GM12878 (cell line): ENCODE measurements at regions not wholly inside any gene's neighbourhood (a gene's known extent, or its start where the extent isn't known, plus 50 kb on each side); places are given as distances from the start of the nearest gene placed in this dataset.

Experiments
- ATAC-seq: fragments of 200-7000 bp; cut with Tn5 transposase; 3 replicates; pipeline ENCODE4 v1.9.1; 2020; ENCODE audit warnings: mild to moderate bottlenecking, moderate library complexity
- BruUV-seq: library from RNA; stranded (reverse); fragments of 400-500 nt; replicated peaks from 2 replicates; lab custom pipeline; 2021; lab: Mats Ljungman, UMichigan
- CTCF ChIA-PET: fragments of 300-600 bp; sonication (Branson Sonifier 250); formaldehyde crosslinking; extraction: SDS; loops from one replicate; lab custom pipeline; 2021; ENCODE audit warnings: inconsistent platforms; lab: Yijun Ruan, JAX
- POLR2A ChIA-PET: fragments of 350-600 bp; formaldehyde crosslinking; extraction: SDS; loops from one replicate; lab custom pipeline; 2021; ENCODE audit warnings: inconsistent platforms; lab: Charles Lee
- RAD21 ChIA-PET: fragments of 300-600 bp; sonication (Branson Sonifier 250); formaldehyde crosslinking; loops from one replicate; lab custom pipeline; 2023; ENCODE audit warnings: antibody characterized with exemption; ENCODE audit not compliant: unreplicated experiment; lab: Charles Lee
- SMC1A ChIA-PET: fragments of 300-600 bp; sonication (Branson Sonifier 250); formaldehyde crosslinking; loops from one replicate; lab custom pipeline; 2023; ENCODE audit not compliant: unreplicated experiment, uncharacterized antibody; lab: Charles Lee
- DNase-seq: peaks from one replicate; pipeline ENCODE4 v3.0.0-alpha.2; 2011; ENCODE audit warnings: low read depth, low spot score
- FAIRE-seq: peaks from 3 replicates; lab custom pipeline; 2011; peaks lifted over from hg19 to GRCh38; lab: Jason Lieb, UNC
- H2AFZ ChIP-seq: 2 replicates; pipeline ENCODE4 v1.6.0; 2011; ENCODE audit warnings: low read depth, low read length, control low read depth; ENCODE audit not compliant: control insufficient read depth
- H3K27ac ChIP-seq: 2 replicates; pipeline ENCODE4 v1.5.1; 2011; ENCODE audit warnings: control low read depth; ENCODE audit not compliant: control insufficient read depth, insufficient read depth
- H3K27me3 ChIP-seq, 2 experiments: replicated peaks in 1 of 2; 2 replicates each; pipeline versions ENCODE4 v1.6.0 to v1.6.1; 2011; ENCODE audit warnings: low read length in 1 of 2; ENCODE audit not compliant: control insufficient read depth in 2 of 2, insufficient read depth in 2 of 2
- H3K36me3 ChIP-seq, 2 experiments: 2 replicates each; pipeline ENCODE4 v1.5.1; 2011; ENCODE audit warnings: low read length in 1 of 2; ENCODE audit not compliant: control insufficient read depth in 2 of 2, insufficient read depth in 2 of 2
- H3K4me1 ChIP-seq: 2 replicates; pipeline ENCODE4 v1.6.1; 2011; ENCODE audit warnings: mild to moderate bottlenecking, low read length, moderate library complexity, mixed read lengths; ENCODE audit not compliant: control insufficient read depth, insufficient read depth
- H3K4me2 ChIP-seq: 2 replicates; pipeline ENCODE4 v1.6.0; 2011; ENCODE audit warnings: control low read depth; ENCODE audit not compliant: control insufficient read depth, insufficient read depth
- H3K4me3 ChIP-seq: fragments of 200-600 bp; sonication (generic); 2 replicates; pipeline ENCODE4 v1.5.1; 2016
- H3K79me2 ChIP-seq: 2 replicates; pipeline ENCODE4 v1.6.0; 2011; ENCODE audit warnings: low read length; ENCODE audit not compliant: control insufficient read depth, insufficient read depth
- H3K9ac ChIP-seq: 2 replicates; pipeline ENCODE4 v1.8.0; 2011; ENCODE audit warnings: low read length, control low read depth, mixed read lengths; ENCODE audit not compliant: control insufficient read depth, insufficient read depth
- H3K9me3 ChIP-seq: replicated peaks from 3 replicates; pipeline ENCODE4 v1.5.1; 2011; ENCODE audit warnings: mild to moderate bottlenecking, low read length; ENCODE audit not compliant: control insufficient read depth, insufficient read depth
- H4K20me1 ChIP-seq: 2 replicates; pipeline ENCODE4 v1.6.0; 2011; ENCODE audit not compliant: control insufficient read depth, insufficient read depth
- CHD2 ChIP-seq: IDR thresholded peaks from 2 replicates; pipeline ENCODE4 v1.6.1; 2011; ENCODE audit warnings: low read depth, low read length, improper control_type of control experiment, borderline replicate concordance
- HDAC6 ChIP-seq: fragments of 200-600 bp; sonication (generic); IDR thresholded peaks from one replicate; pipeline ENCODE4 v1.8.0; 2017; ENCODE audit warnings: antibody characterized with exemption; ENCODE audit not compliant: unreplicated experiment
- IRF3 ChIP-seq: fragments of 450-650 bp; IDR thresholded peaks from 2 replicates; pipeline ENCODE4 v1.6.1; 2014; ENCODE audit warnings: mild to moderate bottlenecking
- KDM1A ChIP-seq: fragments of 200-600 bp; sonication (generic); IDR thresholded peaks from 2 replicates; pipeline ENCODE4 v1.6.1; 2016; ENCODE audit warnings: borderline replicate concordance
- MTA2 ChIP-seq: fragments of 450-650 bp; IDR thresholded peaks from 2 replicates; pipeline ENCODE4 v1.6.1; 2016; ENCODE audit warnings: low read depth, mild to moderate bottlenecking, moderate library complexity
- WGBS: methylation state at CpG from one replicate; pipeline ENCODE4 v1.1.6; 2016; ENCODE audit warnings: low lambda C conversion rate; ENCODE audit not compliant: insufficient replicate concordance, insufficient coverage; ENCODE audit errors: missing lambda C conversion rate; 5-methylcytosine and 5-hydroxymethylcytosine counted together
- in situ Hi-C: fragments of 300-500 bp; cut with MboI; formaldehyde crosslinking; loops from 9 replicates; pipeline ENCODE4 v1.14.3; 2018; ENCODE audit warnings: mixed read lengths
- intact Hi-C: fragments of 100-400 bp; cut with micrococcal nuclease; formaldehyde crosslinking; loops from one replicate; pipeline ENCODE4 v1.14.2; 2022; ENCODE audit not compliant: unreplicated experiment
- TF ChIP-seq, protein P1 (sequence below): IDR thresholded peaks from 2 replicates; pipeline ENCODE4 v1.6.1; 2012; ENCODE audit warnings: low read depth, low read length, improper control_type of control experiment
- TF ChIP-seq, protein P2 (sequence below): IDR thresholded peaks from 2 replicates; pipeline ENCODE4 v1.6.1; 2011; ENCODE audit warnings: low read depth, mild to moderate bottlenecking, low read length, moderate library complexity, borderline replicate concordance; ENCODE audit errors: extremely low read depth
- TF ChIP-seq, protein P3 (sequence below): IDR thresholded peaks from 2 replicates; pipeline ENCODE4 v1.6.1; 2012; ENCODE audit warnings: low read length, inconsistent platforms
- TF ChIP-seq, protein P4 (sequence below): fragments of 450-650 bp; IDR thresholded peaks from 2 replicates; pipeline ENCODE4 v1.6.1; 2017; ENCODE audit warnings: borderline replicate concordance

GRCh38 chr10:3943695-3944257 is 158.8 kb upstream of the KLF6 start (continued):
- TF ChIP-seq, protein P1, sequence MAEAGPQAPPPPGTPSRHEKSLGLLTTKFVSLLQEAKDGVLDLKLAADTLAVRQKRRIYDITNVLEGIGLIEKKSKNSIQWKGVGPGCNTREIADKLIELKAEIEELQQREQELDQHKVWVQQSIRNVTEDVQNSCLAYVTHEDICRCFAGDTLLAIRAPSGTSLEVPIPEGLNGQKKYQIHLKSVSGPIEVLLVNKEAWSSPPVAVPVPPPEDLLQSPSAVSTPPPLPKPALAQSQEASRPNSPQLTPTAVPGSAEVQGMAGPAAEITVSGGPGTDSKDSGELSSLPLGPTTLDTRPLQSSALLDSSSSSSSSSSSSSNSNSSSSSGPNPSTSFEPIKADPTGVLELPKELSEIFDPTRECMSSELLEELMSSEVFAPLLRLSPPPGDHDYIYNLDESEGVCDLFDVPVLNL, result no peak

- CTCF ChIA-PET, result no interaction called here
Observed at GRCh38 chr10:3942937-3943489, 158.0 kb upstream of the KLF6 start.

More at GRCh38 chr10:3942937-3943489, 158.0 kb upstream of the KLF6 start:
- no peak overlapping the region for H3K4me2 ChIP-seq
- no peak overlapping the region for H2AFZ ChIP-seq
- DNase-seq (no peak), FAIRE-seq (no peak), ATAC-seq (no peak)
- H3K9ac ChIP-seq, result no peak overlapping the region
- no peak overlapping the region for H3K4me3 ChIP-seq
- H3K36me3 ChIP-seq, result no peaks in the 10 kb centered on the region
- no peaks in the 10 kb centered on the region for H3K27me3 ChIP-seq
- H3K79me2 ChIP-seq, result no peaks in the 10 kb centered on the region
- in situ Hi-C loops (no loop called here), intact Hi-C loops (no loop called here)
- BruUV-seq, result no TSS peak
- 73% methylated on average over 9 of the region's 9 CpGs for WGBS
- H3K9me3 ChIP-seq, result no peaks in the 10 kb centered on the region
- ChIA-PET SMC1A (interaction anchor here (1.0 kb wide), 1 partner anchor 62 kb away, joined by 3 read pairs; no protein-coding TSS in a partner anchor), RAD21 (no interaction called here), POLR2A (no interaction called here)
- H4K20me1 ChIP-seq, result no peaks in the 10 kb centered on the region
- no peak overlapping the region for H3K27ac ChIP-seq
- no peaks in the 10 kb centered on the region for H3K4me1 ChIP-seq
- no peak for TF ChIP-seq IRF3
- no peak for TF ChIP-seq KDM1A
- TF ChIP-seq MTA2, result no peak
- TF ChIP-seq, protein P2, sequence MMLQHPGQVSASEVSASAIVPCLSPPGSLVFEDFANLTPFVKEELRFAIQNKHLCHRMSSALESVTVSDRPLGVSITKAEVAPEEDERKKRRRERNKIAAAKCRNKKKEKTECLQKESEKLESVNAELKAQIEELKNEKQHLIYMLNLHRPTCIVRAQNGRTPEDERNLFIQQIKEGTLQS, result no peak
- TF ChIP-seq, protein P3, sequence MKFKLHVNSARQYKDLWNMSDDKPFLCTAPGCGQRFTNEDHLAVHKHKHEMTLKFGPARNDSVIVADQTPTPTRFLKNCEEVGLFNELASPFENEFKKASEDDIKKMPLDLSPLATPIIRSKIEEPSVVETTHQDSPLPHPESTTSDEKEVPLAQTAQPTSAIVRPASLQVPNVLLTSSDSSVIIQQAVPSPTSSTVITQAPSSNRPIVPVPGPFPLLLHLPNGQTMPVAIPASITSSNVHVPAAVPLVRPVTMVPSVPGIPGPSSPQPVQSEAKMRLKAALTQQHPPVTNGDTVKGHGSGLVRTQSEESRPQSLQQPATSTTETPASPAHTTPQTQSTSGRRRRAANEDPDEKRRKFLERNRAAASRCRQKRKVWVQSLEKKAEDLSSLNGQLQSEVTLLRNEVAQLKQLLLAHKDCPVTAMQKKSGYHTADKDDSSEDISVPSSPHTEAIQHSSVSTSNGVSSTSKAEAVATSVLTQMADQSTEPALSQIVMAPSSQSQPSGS, result no peak
- TF ChIP-seq, protein P4, sequence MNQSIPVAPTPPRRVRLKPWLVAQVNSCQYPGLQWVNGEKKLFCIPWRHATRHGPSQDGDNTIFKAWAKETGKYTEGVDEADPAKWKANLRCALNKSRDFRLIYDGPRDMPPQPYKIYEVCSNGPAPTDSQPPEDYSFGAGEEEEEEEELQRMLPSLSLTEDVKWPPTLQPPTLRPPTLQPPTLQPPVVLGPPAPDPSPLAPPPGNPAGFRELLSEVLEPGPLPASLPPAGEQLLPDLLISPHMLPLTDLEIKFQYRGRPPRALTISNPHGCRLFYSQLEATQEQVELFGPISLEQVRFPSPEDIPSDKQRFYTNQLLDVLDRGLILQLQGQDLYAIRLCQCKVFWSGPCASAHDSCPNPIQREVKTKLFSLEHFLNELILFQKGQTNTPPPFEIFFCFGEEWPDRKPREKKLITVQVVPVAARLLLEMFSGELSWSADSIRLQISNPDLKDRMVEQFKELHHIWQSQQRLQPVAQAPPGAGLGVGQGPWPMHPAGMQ, result no peak
- no peak for TF ChIP-seq HDAC6
- no peak for TF ChIP-seq CHD2
